Erythroblast (primary cell): ENCODE measurements at regions not wholly inside any gene's neighbourhood (a gene's known extent, or its start where the extent isn't known, plus 50 kb on each side); places are given as distances from the start of the nearest gene placed in this dataset.

Experiments
- GATA1 ChIP-seq: IDR thresholded peaks from 2 replicates; pipeline ENCODE4 v1.6.1; 2011; ENCODE audit warnings: low read depth, mild to moderate bottlenecking, control low read depth, low read length, moderate library complexity
- POLR2A ChIP-seq: IDR thresholded peaks from 2 replicates; pipeline ENCODE4 v1.6.1; 2011; ENCODE audit warnings: mild to moderate bottlenecking, low read length

- TF ChIP-seq POLR2A (no peak), GATA1 (no peak)
Measured at GRCh38 chr5:155974369-155974768, 352.6 kb upstream of the SGCD start.
